Muscle layer of colon (tissue), 2 donors: ENCODE measurements at regions not wholly inside any gene's neighbourhood (a gene's known extent, or its start where the extent isn't known, plus 50 kb on each side); places are given as distances from the start of the nearest gene placed in this dataset.
"Not testable (repeated sequence)": the region's sequence is repeated elsewhere in the genome, so short reads cannot be mapped to it uniquely, and the experiment has no call there.

Experiments
- H3K27ac ChIP-seq: one replicate; pipeline ENCODE4 v1.7.0; 2013; ENCODE audit warnings: low read depth, mild to moderate bottlenecking, low read length, moderate library complexity
- H3K27me3 ChIP-seq, 2 donors: one replicate each; pipeline ENCODE4 v1.7.0; 2013; ENCODE audit warnings: low read length in 2 of 2, mild to moderate bottlenecking in 2 of 2; ENCODE audit not compliant: insufficient read depth in 2 of 2, control insufficient read depth in 1 of 2
- H3K36me3 ChIP-seq: one replicate; pipeline ENCODE4 v1.7.0; 2013; ENCODE audit warnings: mild to moderate bottlenecking, low read length; ENCODE audit not compliant: insufficient read depth
- H3K4me1 ChIP-seq: one replicate; pipeline ENCODE4 v1.7.0; 2013; ENCODE audit warnings: mild to moderate bottlenecking, low read length; ENCODE audit not compliant: insufficient read depth
- H3K4me3 ChIP-seq, 2 donors: one replicate each; pipeline ENCODE4 v1.7.0; 2013; ENCODE audit warnings: low read length in 2 of 2, low read depth in 1 of 2, mild to moderate bottlenecking in 1 of 2, moderate library complexity in 1 of 2
- H3K9ac ChIP-seq: one replicate; pipeline ENCODE4 v1.7.0; 2013; ENCODE audit warnings: low read length
- H3K9me3 ChIP-seq: one replicate; pipeline ENCODE4 v1.7.0; 2013; ENCODE audit warnings: mild to moderate bottlenecking, low read length
- donor health status: abdominal sarcoma.
- donor health status: Adenocarcinoma of cecum.

GRCh38 chr7:6926193-6927174, 100.4 kb upstream of the CCZ1B start:
- H3K4me3 ChIP-seq, H3K9ac ChIP-seq, H3K27ac ChIP-seq, H3K27me3 ChIP-seq, H3K9me3 ChIP-seq, H3K36me3 ChIP-seq, H3K4me1 ChIP-seq: not testable (repeated sequence)

- not testable (repeated sequence) for H3K4me3 ChIP-seq, H3K27ac ChIP-seq, H3K36me3 ChIP-seq, H3K27me3 ChIP-seq, H3K9ac ChIP-seq, H3K4me1 ChIP-seq, H3K9me3 ChIP-seq
These were observed 101.6 kb upstream of the CCZ1B start for GRCh38 chr7:6927643-6928042.

- not testable (repeated sequence) for H3K27ac ChIP-seq, H3K9me3 ChIP-seq, H3K4me3 ChIP-seq, H3K27me3 ChIP-seq, H3K9ac ChIP-seq, H3K36me3 ChIP-seq, H3K4me1 ChIP-seq
These were observed 103.5 kb upstream of the CCZ1B start for GRCh38 chr7:6929588-6929987.

GRCh38 chr7:6930081-6930635, 104.1 kb upstream of the CCZ1B start:
- not testable (repeated sequence) for H3K27ac ChIP-seq, H3K9ac ChIP-seq, H3K27me3 ChIP-seq, H3K9me3 ChIP-seq, H3K4me3 ChIP-seq, H3K4me1 ChIP-seq, H3K36me3 ChIP-seq

- not testable (repeated sequence) for H3K9me3 ChIP-seq, H3K27me3 ChIP-seq, H3K27ac ChIP-seq, H3K4me3 ChIP-seq, H3K4me1 ChIP-seq, H3K9ac ChIP-seq, H3K36me3 ChIP-seq
These were observed 104.7 kb upstream of the CCZ1B start for GRCh38 chr7:6930787-6931186.

GRCh38 chr7:6931456-6931855, 105.4 kb upstream of the CCZ1B start:
- H3K36me3 ChIP-seq, H3K9me3 ChIP-seq, H3K4me1 ChIP-seq, H3K4me3 ChIP-seq, H3K27me3 ChIP-seq, H3K9ac ChIP-seq, H3K27ac ChIP-seq: not testable (repeated sequence)

GRCh38 chr7:6933954-6934632, 108.0 kb upstream of the CCZ1B start:
- H3K9ac ChIP-seq, H3K9me3 ChIP-seq, H3K4me1 ChIP-seq, H3K4me3 ChIP-seq, H3K27ac ChIP-seq, H3K36me3 ChIP-seq, H3K27me3 ChIP-seq: not testable (repeated sequence)

GRCh38 chr7:6934981-6935380, 108.9 kb upstream of the CCZ1B start:
- Histone ChIP-seq H3K4me3 (no peak overlapping the region), H3K27ac (no peak overlapping the region), H3K9ac (no peak overlapping the region), H3K9me3 (no peaks in the 10 kb centered on the region), H3K4me1 (no peaks in the 10 kb centered on the region), H3K36me3 (no peaks in the 10 kb centered on the region), H3K27me3 (no peaks in the 10 kb centered on the region)

- H3K27me3 ChIP-seq, H3K4me1 ChIP-seq, H3K9ac ChIP-seq, H3K36me3 ChIP-seq, H3K9me3 ChIP-seq, H3K27ac ChIP-seq, H3K4me3 ChIP-seq: not testable (repeated sequence)
These were observed 110.6 kb upstream of the CCZ1B start for GRCh38 chr7:6936626-6937025.

- not testable (repeated sequence) for H3K27me3 ChIP-seq, H3K4me3 ChIP-seq, H3K9me3 ChIP-seq, H3K36me3 ChIP-seq, H3K9ac ChIP-seq, H3K27ac ChIP-seq, H3K4me1 ChIP-seq
These were observed 111.7 kb upstream of the CCZ1B start for GRCh38 chr7:6937746-6938145.

- H3K36me3 ChIP-seq, H3K27ac ChIP-seq, H3K9me3 ChIP-seq, H3K4me1 ChIP-seq, H3K9ac ChIP-seq, H3K4me3 ChIP-seq, H3K27me3 ChIP-seq: not testable (repeated sequence)
These were observed 112.2 kb upstream of the CCZ1B start for GRCh38 chr7:6938284-6938683.

GRCh38 chr7:6939126-6939525, 113.1 kb upstream of the CCZ1B start:
- H3K9me3 ChIP-seq, H3K27ac ChIP-seq, H3K4me1 ChIP-seq, H3K27me3 ChIP-seq, H3K36me3 ChIP-seq, H3K9ac ChIP-seq, H3K4me3 ChIP-seq: not testable (repeated sequence)
